Posterior cingulate gyrus (tissue), 11 donors: ENCODE measurements at regions not wholly inside any gene's neighbourhood (a gene's known extent, or its start where the extent isn't known, plus 50 kb on each side); places are given as distances from the start of the nearest gene placed in this dataset.
A peak's percentile ranks its signal among the peaks of the same experiment; 100 is the strongest.
"Not testable (repeated sequence)": the region's sequence is repeated elsewhere in the genome, so short reads cannot be mapped to it uniquely, and the experiment has no call there.

Source experiments
- DNase-seq, 10 donors: peaks; one replicate each; pipeline versions ENCODE4 v3.0.0 to v3.0.0-alpha.2; 2020 to 2021; ENCODE audit warnings: mixed read lengths in 3 of 10
- intact Hi-C: fragments of 100-400 bp; cut with DNase I; formaldehyde crosslinking; loops from one replicate; pipeline ENCODE4 v1.15.1; 2023

DNA sequence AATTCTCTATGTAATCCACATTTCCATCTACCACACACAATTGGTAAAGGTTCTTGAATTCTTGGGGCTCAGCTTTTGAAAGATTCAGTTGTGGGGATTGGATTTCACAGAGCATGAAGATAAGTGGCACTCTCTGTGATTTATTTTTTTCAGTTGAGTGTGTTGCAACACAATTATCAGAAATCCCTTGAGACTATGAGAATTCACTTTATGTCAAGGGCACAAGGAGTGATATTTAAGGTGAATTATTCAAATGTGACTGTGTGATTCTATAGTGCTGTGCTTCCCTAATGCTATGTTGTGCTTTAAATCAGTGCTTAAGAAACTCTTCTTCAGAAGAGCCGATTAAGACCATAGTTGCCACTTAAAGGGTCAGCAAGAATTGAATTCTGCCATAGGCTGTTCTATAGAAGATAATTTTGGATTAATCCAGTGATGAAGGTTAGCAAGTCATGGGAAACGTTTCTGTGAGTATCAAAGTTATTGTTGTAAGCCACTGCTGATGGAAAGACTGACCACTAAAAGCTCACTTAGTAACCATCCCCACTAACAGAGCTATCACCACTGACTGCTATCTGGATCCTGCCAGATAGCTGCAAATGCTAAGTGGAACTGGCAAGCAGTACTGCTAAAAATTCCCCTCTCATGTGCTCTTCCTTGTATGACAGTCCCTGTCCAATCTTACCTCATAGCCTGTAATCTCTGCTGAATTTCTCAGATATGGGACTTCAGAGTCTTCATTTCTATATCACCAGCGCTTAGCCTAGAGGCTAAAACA is 134.0 kb upstream of the SEMA3D start:
- intact Hi-C loops = no loop called here
- DNase-seq = no peak

DNA sequence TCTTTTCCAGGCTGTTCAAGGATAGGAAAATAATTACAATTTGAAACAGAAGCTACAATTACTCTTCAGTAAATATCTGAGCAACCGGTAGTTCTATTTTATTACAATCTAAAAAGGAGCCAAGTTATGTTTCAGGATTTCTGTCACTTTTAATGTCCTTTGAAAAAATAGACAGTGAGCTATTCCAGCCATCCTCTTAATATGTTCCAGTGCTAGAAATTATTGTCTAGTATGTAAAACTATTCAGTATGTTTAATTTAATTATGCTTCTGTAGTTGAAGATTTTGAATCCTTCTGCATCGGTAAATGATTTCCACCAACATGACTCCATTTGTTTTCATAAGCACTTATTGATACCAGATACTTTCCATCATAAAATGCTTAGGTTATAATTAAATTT is 129.6 kb upstream of the SEMA3D start:
- intact Hi-C loops = no loop called here
- DNase-seq = no peak

DNA sequence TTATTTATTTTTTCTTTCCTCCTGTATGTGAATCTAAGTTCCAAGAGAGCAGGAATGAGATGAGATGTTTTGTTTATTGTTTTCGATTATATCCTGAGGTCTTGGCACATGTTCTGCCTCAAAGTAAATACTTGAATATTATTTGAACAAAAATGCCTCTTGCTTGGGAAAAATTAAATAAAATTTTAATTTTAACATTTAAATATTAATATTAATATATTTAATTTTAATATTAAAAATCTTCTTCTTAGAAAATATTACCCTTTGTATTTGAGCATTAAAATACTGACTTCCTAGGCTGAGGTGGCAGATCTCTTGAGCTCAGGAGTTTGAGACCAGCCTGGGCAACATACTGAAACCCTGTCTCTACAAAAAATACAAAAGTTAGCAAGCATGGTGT is 123.4 kb upstream of the SEMA3D start:
- no peak for DNase-seq
- intact Hi-C loops = no loop called here

DNA sequence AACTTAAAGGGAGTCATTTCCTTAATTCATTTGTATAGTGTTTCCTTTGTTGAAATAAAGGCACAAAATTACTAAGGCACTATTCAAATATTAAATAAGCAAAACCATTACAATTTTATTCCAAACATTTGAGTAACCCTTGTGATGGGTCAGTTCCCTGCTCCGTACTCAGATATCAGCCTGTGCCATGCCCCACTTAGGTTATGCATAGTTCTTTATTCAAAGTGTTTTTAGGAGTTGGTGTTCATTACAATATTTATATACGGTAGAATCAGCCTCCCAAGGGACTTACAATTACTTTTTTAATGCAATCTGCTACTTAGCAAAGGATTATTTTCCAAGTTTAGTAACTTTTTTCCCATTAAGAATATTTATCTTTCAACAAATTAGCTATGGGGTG is 119.3 kb upstream of the SEMA3D start:
- DNase-seq = no peak
- intact Hi-C loops = no loop called here

DNA sequence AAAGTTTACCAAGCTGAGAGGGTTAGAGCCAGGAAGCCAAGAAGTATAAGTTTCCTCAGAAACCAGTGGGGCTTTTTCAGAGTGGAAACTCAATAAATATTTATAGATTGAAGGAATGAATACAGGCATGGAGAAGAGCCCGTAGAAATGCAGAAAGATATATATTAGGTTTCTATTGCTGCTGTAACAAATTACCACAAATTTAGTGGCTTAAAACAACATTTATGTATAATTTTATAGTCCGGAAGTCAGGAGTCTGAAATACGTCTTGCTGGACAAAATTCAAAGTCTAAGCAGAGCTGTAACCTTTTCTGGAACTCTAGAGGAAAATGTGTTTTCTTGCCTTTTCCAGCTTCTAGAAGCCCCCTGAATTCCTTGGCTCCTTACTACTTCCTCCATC is 107.3 kb upstream of the SEMA3D start:
- no peak for DNase-seq
- intact Hi-C loops = loop anchor here (2.0 kb wide), 1 partner anchor 13 kb away; no protein-coding TSS in a partner anchor

DNA sequence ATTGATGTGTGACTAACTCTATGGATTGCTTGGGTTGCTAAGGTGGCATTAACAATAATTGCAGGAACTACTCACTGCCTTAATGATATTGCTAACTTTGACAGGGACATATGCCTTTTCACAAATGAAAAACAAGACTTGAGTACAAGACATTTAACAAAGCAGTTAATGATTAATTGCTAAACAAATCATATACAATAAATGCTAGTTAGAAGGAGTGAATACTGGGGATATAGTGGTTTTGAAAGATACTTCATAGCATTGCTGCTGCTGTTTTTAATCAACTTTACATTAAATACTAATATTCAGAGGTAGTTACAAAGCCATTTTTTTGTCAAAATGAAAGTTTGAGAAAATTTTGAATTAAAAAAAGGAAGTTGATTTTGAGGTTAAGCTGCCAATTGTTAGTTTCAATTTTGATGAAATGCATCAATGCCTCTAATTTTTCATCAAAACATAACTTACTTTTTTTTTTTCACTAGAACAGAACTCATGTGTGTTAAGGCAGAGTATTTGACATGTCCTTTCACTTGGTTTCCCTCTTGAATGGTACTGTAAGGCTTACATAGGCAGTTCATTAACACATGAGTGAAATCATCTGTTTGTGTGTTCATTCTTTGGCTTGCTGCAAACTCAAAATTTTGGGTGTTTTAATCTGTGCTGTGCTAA is 106.2 kb upstream of the SEMA3D start:
- DNase-seq = no peak
- intact Hi-C loops = no loop called here

DNA sequence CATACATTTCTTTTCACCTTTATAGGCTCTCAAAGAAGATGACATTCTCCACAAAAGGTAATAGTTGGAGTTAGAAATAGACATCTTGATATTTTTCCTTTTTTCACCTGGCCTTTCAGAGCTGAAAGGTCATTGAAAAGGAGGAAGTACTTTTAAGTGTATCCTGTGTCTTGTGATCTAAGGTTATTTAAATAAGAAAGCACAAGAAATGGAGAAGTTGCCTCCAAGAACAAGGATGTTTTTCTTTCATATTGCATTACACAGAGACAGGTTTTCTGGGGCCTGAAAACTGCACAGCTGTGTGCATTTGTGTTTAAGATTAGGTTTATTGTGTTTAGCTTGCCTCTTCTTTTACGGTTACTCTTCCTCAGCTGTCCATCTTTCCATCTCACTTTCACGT is 103.4 kb upstream of the SEMA3D start:
- intact Hi-C loops = no loop called here
- DNase-seq = no peak

DNA sequence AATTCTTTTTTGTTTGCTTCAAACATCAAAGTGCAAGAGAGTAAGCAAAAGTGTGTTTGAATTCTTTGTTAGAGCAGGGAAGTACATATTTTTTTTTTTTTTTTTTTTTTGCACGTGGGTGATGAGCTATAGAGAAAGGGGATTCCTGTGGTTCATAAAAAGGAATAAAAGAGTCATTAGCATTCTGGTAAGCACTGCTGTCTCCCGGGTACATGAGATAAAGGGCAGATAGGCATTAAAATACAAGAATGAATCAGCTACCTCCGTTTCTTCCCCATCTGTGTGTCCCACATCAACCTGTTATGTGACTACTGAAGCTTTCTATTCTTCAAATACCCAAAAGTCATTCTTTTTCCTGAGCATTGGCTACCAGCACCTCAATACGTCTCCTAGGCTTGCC is 102.4 kb upstream of the SEMA3D start:
- no peak for DNase-seq
- intact Hi-C loops = no loop called here

DNA sequence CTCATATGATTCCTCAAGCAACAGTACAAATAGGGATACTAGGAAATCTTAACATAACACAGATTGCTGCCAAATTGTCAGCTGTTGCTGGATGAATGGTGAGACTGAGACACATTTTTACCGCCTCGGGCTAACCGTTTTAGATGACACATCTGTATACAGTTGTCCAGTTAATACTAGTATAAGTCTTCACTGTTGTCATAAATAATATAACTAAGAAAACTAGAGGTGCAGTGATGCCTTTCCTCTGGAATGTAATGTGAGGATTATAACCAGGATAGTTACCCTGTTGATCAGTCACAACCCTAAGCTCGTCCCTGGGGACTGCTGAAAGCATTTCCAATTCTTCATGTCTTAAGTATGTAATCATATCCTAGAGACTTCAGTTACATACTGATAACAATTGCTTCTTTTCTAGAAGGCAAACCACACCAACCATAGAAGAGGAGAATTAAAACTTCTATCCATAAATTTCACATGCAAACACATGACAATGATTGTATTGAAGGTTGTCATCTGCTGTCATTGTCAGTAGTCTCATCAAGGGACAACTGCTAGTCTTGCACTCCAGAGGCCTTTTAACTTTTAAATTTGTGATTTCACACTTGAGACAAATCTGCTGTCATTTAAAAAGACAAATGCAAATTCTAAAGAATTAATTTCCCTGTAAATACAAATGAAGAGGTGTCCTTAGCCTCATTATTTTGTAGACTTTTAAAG is 100.4 kb upstream of the SEMA3D start:
- intact Hi-C loops = no loop called here
- no peak for DNase-seq

DNA sequence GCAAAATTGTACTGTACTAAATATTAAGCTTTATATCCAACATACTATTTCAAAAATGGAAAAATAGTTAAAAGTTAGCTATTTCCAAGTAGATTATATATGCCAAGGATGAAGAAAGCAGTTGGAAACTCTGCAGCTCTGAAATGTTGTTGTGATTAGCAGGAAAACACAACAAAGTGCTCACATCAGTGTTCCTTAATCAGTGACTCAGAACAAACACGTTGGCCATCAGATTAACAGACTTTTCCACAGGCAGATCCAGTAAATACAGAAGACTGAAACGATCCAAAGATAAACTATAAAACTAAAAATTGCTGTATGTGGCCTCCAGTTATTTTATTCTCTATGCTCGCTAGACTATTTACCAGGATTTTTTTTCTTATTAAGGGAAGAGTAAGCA is 99.6 kb upstream of the SEMA3D start:
- intact Hi-C loops = no loop called here
- no peak for DNase-seq

DNA sequence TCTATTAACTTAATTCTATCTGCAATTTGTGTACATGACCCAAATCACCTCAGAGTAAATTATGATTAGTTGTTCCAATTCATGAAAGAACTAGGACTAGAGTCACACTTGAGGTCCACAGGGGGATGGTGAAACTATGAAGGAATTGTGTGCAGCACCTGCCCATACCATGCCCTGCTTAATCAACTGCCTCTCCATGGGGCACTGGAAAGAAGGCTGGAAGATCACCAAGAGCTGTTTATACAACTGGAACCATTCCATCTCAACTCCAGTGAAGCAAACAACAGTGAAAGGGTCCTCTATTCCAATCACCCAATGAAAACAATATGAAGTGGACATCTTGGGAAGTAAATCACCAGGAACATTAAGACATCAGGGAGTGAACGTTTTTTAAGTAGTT is 98.7 kb upstream of the SEMA3D start:
- no peak for DNase-seq
- intact Hi-C loops = no loop called here

DNA sequence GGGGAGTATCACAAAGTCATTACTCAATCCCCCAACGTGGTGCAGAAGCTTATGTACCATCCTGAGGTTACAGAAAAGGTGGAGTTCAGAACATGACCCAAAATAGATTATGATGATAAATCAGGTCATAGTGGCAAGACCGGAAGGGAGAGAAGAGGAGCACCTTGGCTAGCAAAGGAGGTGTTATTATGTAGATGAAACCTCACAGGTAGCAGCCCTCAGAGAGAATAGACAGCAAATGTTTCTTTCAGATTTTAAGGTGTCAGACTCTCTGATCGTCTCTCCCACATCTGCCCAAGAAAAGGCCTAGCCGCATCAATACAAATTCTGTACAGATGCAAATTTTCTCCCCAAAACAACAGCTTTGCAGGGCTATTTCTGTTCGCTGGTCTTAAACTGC is 88.3 kb upstream of the SEMA3D start:
- intact Hi-C loops = no loop called here
- DNase-seq = no peak

DNA sequence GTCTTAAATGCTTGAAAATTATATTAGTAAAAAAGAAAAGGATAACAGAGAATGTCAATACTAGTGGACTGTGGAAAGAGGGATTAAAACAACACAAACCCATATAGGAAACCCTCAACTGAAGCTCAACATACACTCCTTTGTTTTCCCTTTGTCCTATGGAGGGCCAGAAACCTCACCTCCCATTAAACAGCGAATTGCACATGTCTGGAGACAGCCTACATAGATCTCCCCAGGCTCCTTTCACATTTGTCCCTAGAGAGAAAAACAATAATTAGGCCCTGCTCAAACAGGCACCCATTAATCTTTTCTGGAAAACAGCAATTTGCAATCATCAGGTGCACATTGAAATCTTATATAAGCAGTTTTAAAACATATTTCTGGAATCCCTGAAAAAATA is 87.6 kb upstream of the SEMA3D start:
- DNase-seq = no peak
- intact Hi-C loops = no loop called here

DNA sequence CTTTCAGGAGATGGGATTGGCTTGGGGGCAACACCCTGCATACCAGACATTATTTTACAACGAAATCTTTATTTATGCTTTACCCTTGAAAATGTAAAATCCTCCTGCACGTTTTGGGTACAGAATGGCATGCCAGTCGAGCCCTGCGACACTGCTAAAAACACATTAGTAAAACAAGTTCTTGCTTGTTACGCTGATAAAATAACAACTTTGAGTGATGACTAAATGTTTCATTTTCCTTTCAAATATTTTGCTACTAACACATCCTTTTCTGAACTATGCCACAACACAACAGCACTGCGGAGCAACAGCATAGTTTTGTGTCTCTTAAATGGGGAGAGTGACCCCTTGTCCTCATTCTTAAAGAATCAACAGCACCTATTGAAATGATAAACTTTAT is 76.0 kb upstream of the SEMA3D start:
- DNase-seq = no peak
- intact Hi-C loops = no loop called here

DNA sequence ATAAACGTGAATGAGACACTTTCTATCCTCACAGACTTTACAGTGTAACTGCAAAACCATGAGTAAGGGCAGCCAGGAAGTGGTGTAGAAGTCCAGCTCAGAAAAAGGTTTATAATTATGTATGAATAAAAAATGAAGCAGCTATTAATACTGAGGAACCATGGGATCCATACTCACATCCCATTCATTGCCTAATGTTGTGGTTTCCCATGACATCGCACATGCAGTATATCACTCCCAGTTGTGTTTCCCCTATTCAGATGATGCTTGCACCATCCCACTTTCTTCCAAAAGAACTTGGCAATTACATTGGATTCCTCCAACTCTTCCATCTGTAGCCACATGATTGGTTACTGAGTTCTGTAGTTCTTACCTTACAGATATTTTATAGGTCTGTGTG is 74.5 kb upstream of the SEMA3D start:
- intact Hi-C loops = no loop called here
- DNase-seq = no peak

DNA sequence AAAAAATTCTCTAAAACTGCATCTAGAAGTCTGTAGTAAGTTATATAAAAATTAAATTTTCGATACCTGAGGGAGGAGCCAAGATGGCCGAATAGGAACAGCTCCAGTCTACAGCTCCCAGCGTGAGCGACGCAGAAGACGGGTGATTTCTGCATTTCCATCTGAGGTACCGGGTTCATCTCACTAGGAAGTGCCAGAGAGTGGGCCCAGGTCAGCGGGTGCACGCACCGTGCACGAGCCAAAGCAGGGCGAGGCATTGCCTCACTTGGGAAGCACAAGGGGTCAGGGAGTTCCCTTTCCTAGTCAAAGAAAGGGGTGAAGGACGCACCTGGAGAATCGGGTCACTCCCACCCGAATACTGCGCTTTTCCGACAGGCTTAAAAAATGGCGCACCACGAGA is 62.9 kb upstream of the SEMA3D start:
- intact Hi-C loops = not testable (repeated sequence)
- DNase-seq = peak in 2 of 10 donors; percentile 43 to 47

DNA sequence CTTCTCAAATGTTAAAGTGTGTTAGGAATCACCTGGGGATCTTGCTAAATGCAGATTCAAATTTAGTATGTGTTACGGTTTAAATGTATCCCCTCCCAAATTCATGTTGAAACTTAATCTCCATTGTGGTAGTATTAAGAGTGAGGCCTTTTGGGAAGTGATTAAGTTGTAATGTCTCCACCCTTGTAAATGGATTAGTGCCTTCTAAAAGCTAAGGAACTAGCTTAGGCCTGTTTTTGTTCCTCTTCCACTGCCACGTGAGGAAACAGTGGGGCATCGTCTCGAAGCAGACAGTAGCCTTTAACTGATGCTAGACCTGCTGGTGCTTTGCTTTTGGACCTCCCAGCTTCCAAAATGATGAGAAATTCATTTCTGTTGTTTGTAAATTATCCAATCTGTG is 52.3 kb upstream of the SEMA3D start:
- intact Hi-C loops = no loop called here
- no peak for DNase-seq

DNA sequence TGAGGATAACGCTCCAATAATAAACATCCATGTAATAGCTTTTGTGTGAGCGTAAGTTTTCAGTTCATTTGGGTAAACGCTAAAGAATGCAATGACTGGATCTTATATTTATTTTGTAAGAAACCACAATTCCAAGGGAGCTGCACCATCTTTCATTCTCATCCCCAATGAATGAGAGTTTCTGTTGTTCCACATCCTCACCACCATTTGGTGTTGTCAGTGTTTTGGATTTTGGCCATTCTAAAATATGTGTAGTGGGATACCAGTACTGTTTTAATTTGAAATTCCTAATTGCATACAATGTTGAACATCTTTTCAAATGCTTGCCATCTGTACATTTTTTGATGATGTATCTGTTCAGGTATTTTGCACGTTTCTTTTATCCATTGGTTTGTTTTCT is 50.9 kb upstream of the SEMA3D start:
- intact Hi-C loops = no loop called here
- DNase-seq = no peak
